ENCODE measurements at regions not wholly inside any gene's neighbourhood (a gene's known extent, or its start where the extent isn't known, plus 50 kb on each side); places are given as distances from the start of the nearest gene placed in this dataset.

DNA sequence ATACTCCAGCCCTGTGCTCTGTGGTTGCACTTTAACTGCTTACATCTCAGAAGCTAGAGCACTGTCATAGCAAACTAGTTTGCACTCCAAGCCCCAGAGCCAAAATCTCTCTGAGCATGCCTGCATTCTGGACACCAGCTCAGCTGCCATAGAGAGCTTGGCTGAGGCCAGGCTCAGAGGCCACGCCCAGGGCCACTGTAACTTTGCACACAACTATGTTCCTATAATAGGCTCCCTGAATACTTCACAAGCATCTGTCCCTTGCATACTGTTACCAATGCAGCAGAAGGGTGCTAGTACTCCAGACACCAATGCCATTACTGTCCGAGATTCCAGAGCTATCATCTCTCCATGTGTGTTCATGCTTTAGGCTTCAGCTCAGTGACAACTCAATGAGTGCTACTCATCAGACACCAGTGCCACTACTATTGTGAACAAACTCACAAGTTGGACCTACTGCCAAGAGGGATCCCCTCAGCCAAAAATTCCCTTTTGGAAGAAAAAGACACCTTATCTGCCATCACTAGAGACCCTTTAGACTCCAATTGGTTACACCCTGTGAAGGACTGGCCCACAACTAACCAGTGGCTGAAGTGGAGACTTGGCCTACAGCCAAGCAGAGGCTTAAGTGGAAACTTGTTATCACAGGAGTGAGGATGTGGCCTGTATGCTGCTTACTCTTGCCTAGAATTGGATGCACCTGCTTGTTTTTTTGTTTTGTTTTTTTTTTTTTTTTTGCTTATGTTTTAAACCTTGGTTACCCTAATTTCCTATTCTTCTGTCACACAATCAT lies 211.6 kb upstream of the MAGI2 start:
- TF ChIP-seq, protein P1, sequence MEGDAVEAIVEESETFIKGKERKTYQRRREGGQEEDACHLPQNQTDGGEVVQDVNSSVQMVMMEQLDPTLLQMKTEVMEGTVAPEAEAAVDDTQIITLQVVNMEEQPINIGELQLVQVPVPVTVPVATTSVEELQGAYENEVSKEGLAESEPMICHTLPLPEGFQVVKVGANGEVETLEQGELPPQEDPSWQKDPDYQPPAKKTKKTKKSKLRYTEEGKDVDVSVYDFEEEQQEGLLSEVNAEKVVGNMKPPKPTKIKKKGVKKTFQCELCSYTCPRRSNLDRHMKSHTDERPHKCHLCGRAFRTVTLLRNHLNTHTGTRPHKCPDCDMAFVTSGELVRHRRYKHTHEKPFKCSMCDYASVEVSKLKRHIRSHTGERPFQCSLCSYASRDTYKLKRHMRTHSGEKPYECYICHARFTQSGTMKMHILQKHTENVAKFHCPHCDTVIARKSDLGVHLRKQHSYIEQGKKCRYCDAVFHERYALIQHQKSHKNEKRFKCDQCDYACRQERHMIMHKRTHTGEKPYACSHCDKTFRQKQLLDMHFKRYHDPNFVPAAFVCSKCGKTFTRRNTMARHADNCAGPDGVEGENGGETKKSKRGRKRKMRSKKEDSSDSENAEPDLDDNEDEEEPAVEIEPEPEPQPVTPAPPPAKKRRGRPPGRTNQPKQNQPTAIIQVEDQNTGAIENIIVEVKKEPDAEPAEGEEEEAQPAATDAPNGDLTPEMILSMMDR (conservative IDR thresholded peaks at IDR 0.05) = no peak
- no peak for TF ChIP-seq EZH2 (IDR thresholded peaks at IDR 0.05; ENCODE audit: low read depth)
